Gastrocnemius medialis (tissue), 4 donors: ENCODE measurements at regions not wholly inside any gene's neighbourhood (a gene's known extent, or its start where the extent isn't known, plus 50 kb on each side); places are given as distances from the start of the nearest gene placed in this dataset.

ENCODE experiments used
- ATAC-seq, 2 donors: fragments of 150-250 bp; one replicate each; pipeline ENCODE4 v1.9.1; 2016
- DNase-seq, 2 donors: peaks; one replicate each; pipeline ENCODE4 v3.0.0-alpha.2; 2019
- H3K27ac ChIP-seq, 4 donors: fragments of 200-600 bp; sonication (generic); 1 replicate in 1 of 4; 2 replicates in 3 of 4; pipeline ENCODE4 v1.5.1; 2016 to 2018; ENCODE audit warnings: mild to moderate bottlenecking in 2 of 4, moderate library complexity in 1 of 4
- H3K27me3 ChIP-seq, 3 donors: fragments of 200-600 bp; sonication (generic) in 2 of 3; 1 replicate in 1 of 3; 2 replicates in 2 of 3; pipeline versions ENCODE4 v1.5.1 to v1.6.0; 2016 to 2019; ENCODE audit warnings: mild to moderate bottlenecking in 1 of 3, moderate library complexity in 1 of 3
- H3K36me3 ChIP-seq, 2 donors: fragments of 200-600 bp; sonication (generic) in 1 of 2; one replicate each; pipeline ENCODE4 v1.5.1; 2017 to 2018
- H3K4me1 ChIP-seq, 2 donors: fragments of 200-600 bp; sonication (generic) in 1 of 2; one replicate each; pipeline ENCODE4 v1.5.1; 2016 to 2017; ENCODE audit warnings: mild to moderate bottlenecking in 2 of 2
- H3K4me3 ChIP-seq, 4 donors: fragments of 200-600 bp; sonication (generic) in 3 of 4; 1 replicate in 1 of 4; 2 replicates in 3 of 4; pipeline ENCODE4 v1.5.1; 2016 to 2019; ENCODE audit warnings: mild to moderate bottlenecking in 2 of 4
- H3K9me3 ChIP-seq, 3 donors: fragments of 200-600 bp; sonication (generic) in 2 of 3; 1 replicate in 1 of 3; 2 replicates in 2 of 3; pipeline ENCODE4 v1.5.1; 2016 to 2019
- POLR2A ChIP-seq, 2 donors: fragments of 450-650 bp; IDR thresholded peaks; one replicate each; pipeline ENCODE4 v1.6.1; 2017; ENCODE audit warnings: antibody characterized with exemption in 2 of 2, mild to moderate bottlenecking in 2 of 2, moderate library complexity in 2 of 2
- in situ Hi-C, 4 donors: fragments of 200-750 bp; cut with MboI; loops; one replicate each; pipeline versions ENCODE4 v1.15.0 to v1.8.0; 2017; ENCODE audit warnings: low sequenced_read_pairs in 4 of 4
- intact Hi-C: fragments of 100-400 bp; cut with DNase I; formaldehyde crosslinking; loops from one replicate; pipeline ENCODE4 v1.15.1; 2023; ENCODE audit warnings: low total_unique reads
- TF ChIP-seq, protein P1 (sequence below), 5 experiments: fragments of 450-650 bp in 3 of 5; fragments of 200-600 bp in 2 of 5; sonication (generic) in 2 of 5; IDR thresholded peaks in 4 of 5; conservative IDR thresholded peaks in 1 of 5; 1 replicate in 4 of 5; 2 replicates in 1 of 5; pipeline ENCODE4 v1.5.1; 2016 to 2019; ENCODE audit warnings: antibody characterized with exemption in 5 of 5, mild to moderate bottlenecking in 3 of 5, moderate library complexity in 3 of 5

DNA sequence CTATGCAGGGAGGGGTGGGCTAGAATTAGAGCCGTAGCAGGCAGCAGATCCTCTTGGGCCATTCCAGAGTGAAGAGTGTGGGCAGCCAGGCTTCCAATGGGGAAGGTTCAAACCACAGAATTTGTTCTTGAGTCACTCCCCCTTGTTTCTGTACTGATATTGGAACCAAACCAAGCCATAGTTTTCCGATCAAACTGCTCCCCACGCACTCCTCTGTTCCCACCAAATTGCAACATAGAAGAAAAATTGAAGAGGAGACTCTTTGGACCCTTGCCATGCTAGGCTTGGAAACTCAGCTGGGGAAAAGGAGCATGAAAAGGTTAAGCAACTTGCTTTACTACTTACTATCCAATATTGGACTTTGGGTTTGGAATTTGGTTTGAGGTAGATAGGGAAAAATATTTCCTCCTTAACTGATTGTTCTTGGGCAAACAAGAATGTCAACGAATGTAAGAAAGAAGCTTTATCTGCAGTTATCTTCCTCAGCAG is 165.8 kb upstream of the NR3C1 start:
- Histone ChIP-seq H3K27me3 (no peaks in the 10 kb centered on the region), H3K4me1 (no peaks in the 10 kb centered on the region), H3K9me3 (no peaks in the 10 kb centered on the region), H3K36me3 (no peaks in the 10 kb centered on the region), H3K4me3 (no peak overlapping the region), H3K27ac (no peak overlapping the region)
- ATAC-seq = no peak
- intact Hi-C loops (no loop called here), in situ Hi-C loops (no loop called here)
- TF ChIP-seq, protein P1, sequence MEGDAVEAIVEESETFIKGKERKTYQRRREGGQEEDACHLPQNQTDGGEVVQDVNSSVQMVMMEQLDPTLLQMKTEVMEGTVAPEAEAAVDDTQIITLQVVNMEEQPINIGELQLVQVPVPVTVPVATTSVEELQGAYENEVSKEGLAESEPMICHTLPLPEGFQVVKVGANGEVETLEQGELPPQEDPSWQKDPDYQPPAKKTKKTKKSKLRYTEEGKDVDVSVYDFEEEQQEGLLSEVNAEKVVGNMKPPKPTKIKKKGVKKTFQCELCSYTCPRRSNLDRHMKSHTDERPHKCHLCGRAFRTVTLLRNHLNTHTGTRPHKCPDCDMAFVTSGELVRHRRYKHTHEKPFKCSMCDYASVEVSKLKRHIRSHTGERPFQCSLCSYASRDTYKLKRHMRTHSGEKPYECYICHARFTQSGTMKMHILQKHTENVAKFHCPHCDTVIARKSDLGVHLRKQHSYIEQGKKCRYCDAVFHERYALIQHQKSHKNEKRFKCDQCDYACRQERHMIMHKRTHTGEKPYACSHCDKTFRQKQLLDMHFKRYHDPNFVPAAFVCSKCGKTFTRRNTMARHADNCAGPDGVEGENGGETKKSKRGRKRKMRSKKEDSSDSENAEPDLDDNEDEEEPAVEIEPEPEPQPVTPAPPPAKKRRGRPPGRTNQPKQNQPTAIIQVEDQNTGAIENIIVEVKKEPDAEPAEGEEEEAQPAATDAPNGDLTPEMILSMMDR (IDR thresholded peaks at IDR 0.05 in 4 of 5, conservative IDR thresholded peaks at IDR 0.05 in 1 of 5) = no peak
- TF ChIP-seq POLR2A (IDR thresholded peaks at IDR 0.05) = no peak
- no peak for DNase-seq

DNA sequence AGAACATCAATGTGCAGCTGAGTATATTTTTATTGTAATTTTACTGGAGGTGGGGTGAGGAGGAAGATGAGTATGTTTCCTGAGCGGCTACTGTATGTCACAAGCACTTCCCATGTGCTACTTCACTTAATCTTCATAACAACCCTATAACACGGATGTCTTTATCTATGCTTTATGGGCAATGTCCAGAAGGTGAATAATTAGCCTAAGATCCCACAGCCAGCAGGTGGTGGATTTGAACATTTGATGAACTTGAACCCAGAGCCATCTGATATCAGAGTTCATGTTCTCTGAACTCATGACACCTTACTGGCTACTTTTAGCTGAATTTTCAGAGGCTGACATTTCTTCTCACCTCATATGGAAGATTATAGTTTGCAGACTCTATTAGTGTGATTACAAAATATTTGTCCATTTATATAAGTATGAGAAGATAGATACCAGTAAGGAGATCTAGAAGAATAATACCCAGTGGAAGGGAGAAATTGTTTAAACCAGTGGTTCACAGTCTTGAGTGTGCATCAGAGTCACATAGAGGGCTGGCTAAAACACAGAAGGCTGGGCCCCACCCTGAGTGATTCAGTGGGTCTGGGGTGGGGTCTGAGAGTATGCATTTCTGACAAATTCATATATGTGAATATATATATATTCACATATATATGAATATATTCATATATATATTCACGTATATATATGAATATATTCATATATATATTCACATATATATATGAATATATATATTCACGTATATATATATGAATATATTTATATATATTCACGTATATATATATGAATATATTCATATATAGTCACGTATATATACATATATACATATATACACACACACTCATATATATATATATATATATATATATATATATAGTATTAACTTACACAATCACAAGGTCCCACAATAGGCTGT is 164.4 kb upstream of the NR3C1 start:
- H3K4me1 ChIP-seq = no peaks in the 10 kb centered on the region
- intact Hi-C loops = no loop called here
- in situ Hi-C loops = no loop called here
- ATAC-seq (no peak), DNase-seq (no peak)
- TF ChIP-seq, protein P1 (IDR thresholded peaks at IDR 0.05 in 4 of 5, conservative IDR thresholded peaks at IDR 0.05 in 1 of 5) = no peak
- no peak overlapping the region for H3K4me3 ChIP-seq
- H3K27ac ChIP-seq = no peak overlapping the region
- H3K36me3 ChIP-seq = no peaks in the 10 kb centered on the region
- H3K27me3 ChIP-seq = no peaks in the 10 kb centered on the region
- no peaks in the 10 kb centered on the region for H3K9me3 ChIP-seq

DNA sequence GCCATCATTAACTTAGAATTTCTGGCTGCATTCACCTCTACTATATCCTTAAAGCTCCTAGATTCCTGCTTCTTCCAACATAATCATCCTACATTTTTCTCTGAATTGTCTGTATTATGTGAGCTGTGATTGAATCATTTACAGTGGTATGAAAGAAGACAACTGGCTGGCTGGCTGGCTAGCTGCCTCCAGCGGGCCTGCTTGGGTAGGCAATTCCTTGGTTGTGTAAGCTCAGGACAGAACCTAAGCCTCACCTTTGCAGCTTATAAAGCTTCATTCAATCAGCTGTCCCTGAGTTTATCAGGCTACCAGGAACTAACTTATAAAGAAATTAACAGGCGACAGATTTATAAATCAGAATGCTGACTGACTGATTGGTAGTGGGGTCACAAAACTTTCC is 162.7 kb upstream of the NR3C1 start:
- TF ChIP-seq, protein P1 (IDR thresholded peaks at IDR 0.05 in 4 of 5, conservative IDR thresholded peaks at IDR 0.05 in 1 of 5) = no peak
- TF ChIP-seq POLR2A (IDR thresholded peaks at IDR 0.05) = no peak
- Histone ChIP-seq H3K4me1 (peaks cover 3 to 6% of the 10 kb centered on the region in 2 donors), H3K36me3 (no peaks in the 10 kb centered on the region), H3K9me3 (no peaks in the 10 kb centered on the region), H3K27me3 (no peaks in the 10 kb centered on the region), H3K27ac (no peak overlapping the region), H3K4me3 (no peak overlapping the region)
- intact Hi-C loops = no loop called here
- in situ Hi-C loops = no loop called here
- ATAC-seq (no peak), DNase-seq (no peak)

DNA sequence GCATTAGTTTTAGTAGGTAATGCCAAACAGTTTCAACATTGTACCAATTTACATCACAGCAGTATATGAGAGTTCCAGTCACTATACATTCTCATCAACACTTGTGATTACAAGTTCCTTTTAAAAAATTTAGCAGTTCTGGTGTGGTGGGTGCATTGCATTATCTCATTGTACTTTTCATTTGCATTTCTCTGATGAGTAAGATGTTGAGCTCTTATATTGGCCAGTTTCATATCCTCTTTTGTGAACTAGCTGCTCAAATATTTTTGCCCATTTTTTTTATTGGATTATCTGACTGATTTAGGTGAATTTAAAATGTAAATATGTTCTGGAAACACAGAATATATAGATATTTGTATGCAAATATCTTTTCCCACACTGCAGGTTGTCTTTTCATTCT is 160.9 kb upstream of the NR3C1 start:
- Histone ChIP-seq H3K4me1 (peaks cover 10 to 11% of the 10 kb centered on the region in 2 donors), H3K27me3 (no peaks in the 10 kb centered on the region), H3K27ac (no peak overlapping the region), H3K9me3 (no peaks in the 10 kb centered on the region), H3K4me3 (no peak overlapping the region), H3K36me3 (no peaks in the 10 kb centered on the region)
- in situ Hi-C loops (no loop called here), intact Hi-C loops (no loop called here)
- DNase-seq (no peak), ATAC-seq (no peak)
- TF ChIP-seq POLR2A (IDR thresholded peaks at IDR 0.05) = no peak
- TF ChIP-seq, protein P1 (IDR thresholded peaks at IDR 0.05 in 4 of 5, conservative IDR thresholded peaks at IDR 0.05 in 1 of 5) = no peak
